Erythroblast (primary cell): ENCODE measurements at regions not wholly inside any gene's neighbourhood (a gene's known extent, or its start where the extent isn't known, plus 50 kb on each side); places are given as distances from the start of the nearest gene placed in this dataset.

Experiments
- DNase-seq, 2 experiments: peaks; one replicate each; lab custom pipeline; 2025; lab: John Stamatoyannopoulos, UW
- GATA1 ChIP-seq: IDR thresholded peaks from 2 replicates; pipeline ENCODE4 v1.6.1; 2011; ENCODE audit warnings: low read depth, mild to moderate bottlenecking, control low read depth, low read length, moderate library complexity
- POLR2A ChIP-seq: IDR thresholded peaks from 2 replicates; pipeline ENCODE4 v1.6.1; 2011; ENCODE audit warnings: mild to moderate bottlenecking, low read length

DNA sequence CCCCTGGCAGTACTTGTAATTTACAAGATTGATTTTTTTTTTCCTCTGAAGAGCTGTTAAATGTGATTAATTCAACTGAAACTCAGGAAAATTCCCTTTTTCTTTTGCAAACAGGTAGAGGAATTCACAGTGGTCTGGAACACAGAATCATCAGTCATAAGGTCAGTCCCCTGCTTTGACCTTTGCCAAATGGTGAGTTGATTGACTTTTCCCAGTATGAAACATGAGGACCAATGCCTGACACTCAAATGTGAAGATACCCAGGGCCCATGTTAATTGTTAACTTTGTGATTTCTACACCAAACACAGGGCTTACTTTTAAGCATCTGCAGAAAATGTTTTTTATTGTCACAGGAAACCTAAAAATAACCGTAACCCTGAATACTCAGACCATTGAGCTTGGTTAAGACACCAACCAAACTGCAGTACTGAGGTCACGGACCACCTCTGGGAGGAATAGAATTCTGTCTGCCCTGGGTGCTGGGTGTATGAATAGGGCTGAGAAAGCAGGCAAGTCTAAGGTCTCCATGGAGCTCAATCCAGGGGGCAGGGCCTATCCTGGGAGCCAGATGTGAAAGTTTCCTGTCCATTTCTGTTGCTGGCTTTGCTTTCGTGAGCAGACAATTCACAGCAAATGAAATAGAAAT is 192.4 kb downstream of the TMX1 start:
- TF ChIP-seq POLR2A: no peak
- no peak for TF ChIP-seq GATA1
- DNase-seq: no peak

DNA sequence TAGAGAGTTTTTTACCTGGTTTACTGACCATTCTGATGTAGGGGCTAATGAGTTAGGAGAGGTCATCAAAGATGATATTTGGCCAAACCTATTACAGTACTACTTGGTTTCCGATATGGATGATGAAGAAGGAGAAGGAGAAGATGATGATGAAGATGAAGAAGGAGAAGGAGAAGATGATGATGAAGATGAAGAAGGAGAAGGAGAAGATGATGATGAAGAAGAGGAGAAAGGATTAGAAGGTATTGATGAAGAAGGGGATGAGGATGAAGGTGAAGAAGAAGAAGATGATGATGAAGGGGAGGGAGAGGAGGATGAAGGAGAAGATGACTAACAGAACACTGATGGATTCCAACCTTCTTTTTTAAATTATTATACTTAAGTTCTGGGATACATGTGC is 196.6 kb downstream of the TMX1 start:
- TF ChIP-seq GATA1 (no peak), POLR2A (no peak)
- no peak for DNase-seq

DNA sequence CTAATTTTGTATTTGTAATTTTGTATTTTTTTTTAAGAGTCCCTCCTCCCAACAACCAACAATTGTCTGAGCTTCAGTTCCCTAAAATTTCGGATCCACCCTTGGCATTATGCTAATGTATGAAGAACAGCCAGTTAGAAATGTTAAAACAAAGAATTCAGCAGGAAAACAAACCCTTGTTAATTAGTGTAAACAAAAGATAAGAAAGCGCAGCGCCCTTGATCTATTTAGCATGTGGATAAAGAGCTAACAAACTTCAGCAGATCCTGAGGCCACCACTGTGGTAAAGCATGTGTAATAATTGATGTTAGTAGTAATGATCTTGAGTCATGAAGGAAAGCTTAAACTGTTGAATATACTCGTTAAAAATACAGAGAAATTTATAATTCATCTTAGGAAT is 199.8 kb downstream of the TMX1 start:
- DNase-seq: no peak
- TF ChIP-seq GATA1 (no peak), POLR2A (no peak)

DNA sequence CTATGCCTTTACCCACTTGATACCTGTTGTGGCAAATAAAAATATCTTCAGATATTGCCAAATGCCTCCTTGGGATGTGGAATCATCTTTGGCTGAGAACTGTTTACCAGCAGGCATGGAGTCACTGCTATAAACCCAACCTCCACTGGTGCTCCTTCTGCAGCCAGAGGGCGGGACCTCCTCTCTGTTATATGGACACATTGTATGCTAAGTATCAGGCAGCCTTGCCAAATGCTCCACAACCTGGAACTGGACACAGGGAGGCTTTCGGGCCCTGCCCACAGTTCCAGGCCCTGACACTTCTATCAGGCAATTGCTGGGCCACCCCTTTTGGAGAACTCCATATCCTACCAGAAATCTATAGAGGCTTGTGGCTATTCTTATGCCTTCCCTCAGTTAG is 201.0 kb downstream of the TMX1 start:
- no peak for DNase-seq
- no peak for TF ChIP-seq POLR2A
- TF ChIP-seq GATA1: no peak

DNA sequence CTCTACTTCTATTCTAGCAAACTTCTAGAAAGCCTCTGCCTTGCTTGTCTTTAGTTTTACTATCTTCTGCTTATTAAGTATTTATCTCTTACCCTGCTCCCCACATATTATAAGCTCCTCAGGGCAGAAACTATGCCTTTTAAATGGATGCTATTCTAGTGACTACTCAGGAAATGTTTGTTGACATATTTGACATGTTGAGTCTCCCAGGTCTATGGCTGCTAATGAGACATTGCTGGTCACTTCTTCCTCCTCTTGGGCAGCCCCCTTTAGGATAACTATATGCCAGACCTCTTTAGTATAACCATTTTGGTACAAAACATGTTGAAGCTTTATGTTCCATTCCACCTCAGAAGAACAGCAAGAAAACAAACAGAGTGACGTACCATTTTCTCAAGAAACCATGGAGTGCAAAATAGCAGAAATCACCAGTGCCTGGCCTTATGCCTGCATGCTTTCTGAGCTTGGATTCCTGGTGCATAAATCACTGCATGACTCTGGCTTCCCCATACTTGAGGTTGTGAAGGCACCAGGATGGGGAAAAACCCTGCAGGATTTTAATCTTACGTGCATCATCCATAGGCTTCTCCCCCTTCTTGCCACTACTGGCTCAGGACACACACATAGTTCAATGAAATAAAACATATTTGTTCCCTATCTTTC is 202.6 kb downstream of the TMX1 start:
- DNase-seq: no peak
- TF ChIP-seq POLR2A: no peak
- TF ChIP-seq GATA1: no peak

DNA sequence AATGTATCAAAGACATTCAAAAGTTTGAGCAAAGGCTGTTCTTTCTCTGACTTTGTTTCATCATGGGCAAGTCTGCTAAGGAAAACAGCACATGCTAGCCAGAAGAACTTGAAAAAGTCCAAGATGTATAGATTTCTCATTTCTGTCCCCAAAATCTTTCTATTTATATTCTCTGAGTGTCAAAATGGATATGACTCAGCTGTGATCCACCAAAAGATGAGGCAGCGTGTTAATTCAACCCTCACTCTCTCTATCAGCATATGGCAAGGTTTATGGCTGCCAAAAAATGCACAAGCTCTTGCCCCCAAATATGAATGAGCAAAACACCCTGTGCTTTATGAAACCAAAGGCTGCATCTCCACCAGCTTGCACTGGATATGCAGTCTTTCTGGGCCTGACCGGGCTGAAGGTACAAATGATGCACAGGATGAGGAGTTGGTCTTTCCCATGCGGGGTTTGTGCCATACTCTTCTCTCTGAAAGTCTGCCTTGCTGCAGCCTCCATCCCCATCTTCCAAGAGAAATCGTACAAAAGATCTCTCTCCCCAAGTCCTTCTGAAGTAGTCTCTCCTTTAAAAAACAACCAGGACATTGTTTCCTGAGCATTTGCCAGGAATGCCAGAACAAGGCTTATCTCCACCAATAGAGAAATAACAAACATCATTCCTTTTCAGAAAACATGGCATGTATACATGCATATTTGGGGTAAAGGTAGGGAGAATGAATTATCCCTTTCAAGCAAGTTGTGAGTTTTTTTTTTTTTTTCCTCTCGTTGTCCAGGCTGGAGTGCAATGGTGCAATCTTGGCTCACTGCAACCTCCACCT is 203.4 kb downstream of the TMX1 start:
- no peak for TF ChIP-seq GATA1
- TF ChIP-seq POLR2A: no peak
- no peak for DNase-seq

DNA sequence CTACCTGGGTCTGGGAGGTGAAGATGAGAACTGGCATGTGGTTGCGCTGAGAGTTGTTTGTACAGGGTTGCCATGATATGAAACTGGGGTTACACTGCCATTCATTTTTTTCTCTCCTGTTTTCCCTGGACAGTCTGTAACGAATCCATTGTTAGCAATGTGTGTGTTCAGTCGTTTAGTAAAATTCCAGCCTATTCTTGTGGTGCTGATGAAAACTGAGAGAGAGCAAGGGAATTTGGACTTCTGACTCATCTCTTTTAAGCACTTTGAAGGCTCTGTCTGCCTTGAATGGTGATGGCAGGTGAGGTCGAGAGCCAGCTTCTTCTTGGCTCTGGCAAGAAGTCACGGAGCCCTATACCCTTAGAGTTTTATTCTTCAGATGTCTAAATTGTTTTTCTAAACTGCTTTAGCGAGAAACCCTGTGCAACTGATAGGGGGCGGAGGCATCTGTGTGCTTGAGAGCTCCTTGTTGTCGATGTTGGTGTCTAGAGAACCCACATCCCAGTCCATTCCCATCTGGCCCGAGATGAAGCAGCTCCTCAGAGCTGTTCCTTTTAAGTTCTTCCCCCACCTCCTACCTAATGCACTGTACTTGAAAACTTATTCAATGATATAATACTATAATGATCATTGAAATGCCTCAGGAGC is 204.4 kb downstream of the TMX1 start:
- TF ChIP-seq GATA1 (no peak), POLR2A (no peak)
- no peak for DNase-seq

DNA sequence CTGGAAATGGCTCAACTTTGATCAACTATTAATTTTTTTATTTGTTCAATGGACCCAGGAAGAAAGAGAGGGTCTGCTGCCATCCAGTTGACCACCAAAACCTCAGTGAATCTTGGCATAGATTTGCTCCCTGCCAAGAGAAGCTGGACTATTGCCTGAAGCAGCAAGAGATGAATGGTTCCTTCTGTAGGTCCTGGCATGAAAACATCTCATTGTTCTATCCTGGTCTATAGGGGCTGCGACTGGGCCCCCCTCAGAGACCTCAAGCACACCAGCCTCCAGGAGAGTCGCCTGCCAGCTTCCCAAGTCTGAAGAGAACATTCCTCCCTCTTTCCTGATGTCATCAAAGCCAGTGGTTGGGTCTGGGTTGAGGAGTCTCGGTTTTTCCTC is 204.9 kb downstream of the TMX1 start:
- no peak for TF ChIP-seq POLR2A
- TF ChIP-seq GATA1: no peak
- DNase-seq: no peak

DNA sequence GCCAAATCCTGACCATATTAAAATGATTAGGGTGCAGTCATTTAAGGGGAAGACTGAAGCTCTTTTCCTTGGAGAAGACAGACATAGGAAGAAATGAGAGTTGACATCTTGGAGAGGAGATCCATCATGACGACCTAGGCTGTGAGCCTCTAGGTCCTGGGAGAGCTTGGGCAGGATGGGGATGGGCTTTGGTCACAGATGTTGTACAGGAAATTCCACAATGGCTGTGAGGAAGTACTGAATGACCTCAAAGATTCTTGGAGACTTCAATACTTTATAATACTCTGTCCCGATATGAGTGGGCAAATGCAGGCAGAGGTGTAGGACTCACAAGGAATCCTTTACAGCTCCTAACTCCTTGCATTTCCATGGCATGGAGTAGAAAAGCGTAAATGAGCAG is 204.9 kb upstream of the FRMD6 start:
- DNase-seq: no peak
- TF ChIP-seq POLR2A: no peak
- TF ChIP-seq GATA1: no peak

DNA sequence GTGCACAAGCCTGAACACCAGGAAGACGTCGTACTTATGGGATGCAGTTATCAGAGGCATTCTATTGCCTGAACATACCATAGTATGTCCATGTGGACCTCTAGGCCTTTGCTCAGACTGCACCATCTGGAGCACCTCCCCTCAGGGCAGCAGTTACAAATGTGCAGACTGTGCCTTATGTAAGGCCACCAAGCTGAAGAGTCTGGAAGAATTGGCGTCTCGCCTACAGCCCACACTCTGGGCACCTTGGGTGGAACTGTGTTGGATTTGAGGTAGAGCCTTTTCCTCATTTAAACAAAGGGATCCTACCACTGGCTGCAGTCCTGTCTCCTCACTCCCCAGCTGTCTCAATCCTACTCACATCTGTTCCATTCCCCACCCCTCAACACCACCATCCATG is 204.3 kb upstream of the FRMD6 start:
- no peak for DNase-seq
- no peak for TF ChIP-seq POLR2A
- no peak for TF ChIP-seq GATA1

DNA sequence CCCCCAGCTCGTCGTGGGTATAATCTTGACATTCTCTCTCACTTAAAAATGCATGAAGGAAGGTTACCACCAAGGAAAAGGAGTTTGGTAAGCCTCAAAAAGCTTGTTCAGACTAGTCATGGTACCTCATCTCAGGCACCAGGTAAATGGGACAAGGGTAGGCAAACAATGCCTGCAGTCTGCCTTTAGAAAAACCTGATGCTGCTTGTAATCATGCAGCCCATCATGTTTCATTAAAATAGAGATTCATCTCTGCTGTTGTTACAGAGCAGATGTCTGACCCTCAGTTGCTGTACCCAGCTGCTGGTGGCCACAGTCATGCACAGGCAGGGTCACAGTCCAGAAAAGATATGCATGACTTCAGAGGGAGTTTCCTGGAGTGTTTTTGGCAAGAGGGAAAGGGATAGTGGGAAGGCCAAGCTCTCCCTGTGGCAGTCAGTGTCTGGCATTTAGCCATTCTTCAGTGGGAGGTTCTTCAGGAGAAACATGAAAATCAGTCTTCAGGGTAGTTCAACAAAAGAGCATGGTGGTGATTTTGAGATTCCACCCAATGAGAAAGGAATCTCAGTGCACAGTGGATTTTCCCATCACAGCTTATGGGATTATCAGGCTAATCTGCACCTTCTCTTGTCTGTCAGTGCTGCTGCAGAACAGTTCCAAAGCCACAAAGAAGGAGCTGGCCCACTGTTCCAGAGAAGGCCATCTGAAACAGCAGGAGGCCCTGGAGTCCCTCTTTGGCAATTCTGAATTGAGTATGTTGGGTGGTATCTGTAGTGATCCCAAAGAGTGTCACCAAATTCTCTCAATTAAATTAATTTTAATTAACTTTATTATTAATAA is 202.7 kb upstream of the FRMD6 start:
- DNase-seq: no peak
- no peak for TF ChIP-seq GATA1
- TF ChIP-seq POLR2A: no peak

DNA sequence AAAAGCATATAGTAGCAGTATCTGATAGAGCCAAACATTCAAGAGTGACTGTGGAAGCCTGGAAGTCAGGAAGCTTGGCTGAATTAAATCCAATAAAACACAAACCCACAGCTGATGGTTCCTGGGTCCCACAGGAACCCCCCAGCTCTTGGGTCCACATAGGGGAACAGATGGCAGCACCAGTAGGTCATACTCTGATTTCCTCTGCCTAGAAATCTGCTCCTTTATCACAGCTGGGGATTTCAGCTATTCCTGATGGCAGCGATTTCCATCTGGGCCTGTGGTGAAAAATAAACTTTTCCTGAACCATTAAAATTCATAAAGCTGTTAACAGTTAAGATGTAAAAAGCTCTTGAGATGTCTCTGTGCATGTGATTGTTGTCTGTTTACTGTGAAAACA is 202.0 kb upstream of the FRMD6 start:
- DNase-seq: no peak
- TF ChIP-seq POLR2A (no peak), GATA1 (no peak)

DNA sequence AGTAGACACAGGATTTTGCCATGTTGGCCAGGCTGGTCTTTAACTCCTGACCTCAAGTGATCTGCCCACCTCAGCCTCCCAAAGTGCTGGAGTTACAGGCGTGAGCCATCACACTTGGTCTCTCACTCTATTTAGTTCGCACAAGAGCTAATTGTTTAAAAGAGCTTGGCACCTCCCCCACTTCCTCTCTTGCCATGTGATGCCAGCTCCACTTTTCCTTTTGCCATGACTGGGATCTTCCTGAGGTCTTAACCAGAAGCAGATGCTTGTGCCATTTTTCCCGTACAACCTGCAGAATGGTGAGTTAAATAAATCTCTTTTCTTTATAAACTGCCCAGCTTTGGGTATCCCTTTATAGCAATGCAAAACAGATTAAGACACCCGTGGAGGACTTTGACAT is 200.1 kb upstream of the FRMD6 start:
- no peak for DNase-seq
- TF ChIP-seq POLR2A: no peak
- no peak for TF ChIP-seq GATA1

DNA sequence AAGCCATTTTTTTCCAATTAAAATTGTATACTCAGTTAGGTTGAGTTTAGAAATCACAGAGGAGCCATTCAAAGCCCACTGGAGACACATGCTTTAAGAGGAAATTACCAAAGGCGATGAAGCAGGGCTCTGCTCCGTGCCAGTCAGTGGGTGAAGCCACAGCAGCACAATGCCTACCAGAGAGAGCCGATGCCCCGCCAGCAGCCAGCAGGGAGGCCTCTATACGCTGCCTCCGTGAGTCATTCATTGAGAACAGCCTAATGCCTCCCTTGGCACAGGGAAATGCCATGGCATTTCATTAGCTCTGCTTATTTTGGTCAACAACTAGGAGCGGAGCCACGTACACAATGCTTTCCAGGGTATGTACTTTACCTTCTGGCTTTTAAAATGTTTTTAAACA is 197.8 kb upstream of the FRMD6 start:
- no peak for DNase-seq
- TF ChIP-seq POLR2A (no peak), GATA1 (no peak)

DNA sequence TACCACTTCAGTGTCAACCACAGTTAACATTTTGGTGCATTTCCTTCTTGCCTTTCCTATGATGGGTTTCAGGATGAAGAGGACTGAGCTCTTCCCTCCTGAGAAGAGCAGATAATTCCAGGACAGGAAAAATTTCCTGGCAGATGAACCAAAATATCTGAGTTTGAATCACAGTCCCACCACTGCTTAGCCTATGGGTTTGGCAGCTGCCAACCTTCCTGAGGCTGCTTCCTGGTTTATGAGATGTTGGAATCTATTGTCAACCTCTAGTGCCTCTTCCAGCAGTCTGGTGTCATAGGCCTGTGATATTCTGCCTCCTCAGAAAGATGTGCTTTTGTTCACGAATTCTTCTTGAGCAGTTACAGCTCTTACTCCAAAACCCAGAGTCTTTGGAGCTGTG is 197.4 kb upstream of the FRMD6 start:
- no peak for DNase-seq
- no peak for TF ChIP-seq POLR2A
- TF ChIP-seq GATA1: no peak
